Heart left ventricle (tissue), 13 donors: ENCODE measurements at regions not wholly inside any gene's neighbourhood (a gene's known extent, or its start where the extent isn't known, plus 50 kb on each side); places are given as distances from the start of the nearest gene placed in this dataset.

Experiments used
- CTCF ChIP-seq, 12 donors: fragments of 200-600 bp; sonication (generic) in 4 of 12; IDR thresholded peaks; one replicate each; pipeline versions ENCODE4 v1.5.0 to v1.8.0; 2018 to 2022; ENCODE audit warnings: antibody characterized with exemption in 12 of 12, mild to moderate bottlenecking in 5 of 12
- POLR2A ChIP-seq, 2 donors: fragments of 450-650 bp; IDR thresholded peaks; one replicate each; pipeline ENCODE4 v1.6.1; 2017; ENCODE audit warnings: antibody characterized with exemption in 2 of 2, mild to moderate bottlenecking in 2 of 2, moderate library complexity in 2 of 2
- donor health status: ischemic (EF 13 %, LVEDD 7.1; RV severe dilation, severe dysfunction).
- donor health status: DM: no; HTN: yes; CAD: no.
- donor health status: DM: no; HTN: no; CAD: no.
- donor health status: ischemic (EF 25% LVEDD 6.9; RV normal size, moderate dysfunction).
- donor health status: ischemic (EF 25% LVEDD 5.7; RV mildly dilated, moderate dysfunction).
- donor health status: ischemic (EF 35%, LVEDD 5.7; RV mildly dilated, moderate dysfunction).
- donor health status: nonischemic (EF 11% LVEDD 7.7; RV severe dilation, severe dysfunction).
- donor health status: DM: yes; HTN: yes; CAD: no.
- donor health status: PGD.
- donor health status: ischemic (EF 29% LVEDD 5.4; RV normal size, mild dysfunction).
- donor health status: nonischemic (EF 23%, LVEDD 6.1; RV moderate dilation, normal function).

DNA sequence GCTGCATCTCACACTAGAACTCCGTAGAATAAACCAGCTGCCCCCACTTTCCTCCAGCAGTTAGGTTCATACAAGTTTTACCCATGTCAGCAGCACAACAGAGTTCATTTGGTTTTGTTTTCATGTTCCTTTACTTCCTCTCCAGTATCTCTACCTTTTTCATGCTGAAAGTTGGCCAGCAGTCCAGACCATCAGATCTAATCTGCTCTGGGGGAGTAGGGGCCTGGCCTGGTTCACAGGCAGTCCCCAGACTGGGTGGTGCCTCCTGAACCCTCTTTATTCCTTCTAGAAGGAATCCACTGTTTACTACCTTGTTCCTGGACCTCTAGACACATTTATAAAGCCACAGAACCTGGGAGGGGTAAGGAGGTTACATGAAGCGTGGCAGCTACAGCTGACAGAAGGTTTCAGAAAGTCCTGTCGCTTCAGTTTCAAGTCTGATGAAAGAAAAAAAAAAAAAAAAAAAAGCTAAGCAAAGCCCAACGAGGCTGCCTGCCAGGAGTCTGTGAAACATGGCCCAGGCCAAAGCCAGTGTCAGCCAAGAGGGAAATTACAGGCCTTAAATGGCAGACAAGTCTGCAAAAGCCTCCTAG is 184.6 kb upstream of the JUN start:
- TF ChIP-seq CTCF (IDR thresholded peaks at IDR 0.05) (no peak), POLR2A (IDR thresholded peaks at IDR 0.05) (no peak)
